DMS79 (cell line): ENCODE measurements at regions not wholly inside any gene's neighbourhood (a gene's known extent, or its start where the extent isn't known, plus 50 kb on each side); places are given as distances from the start of the nearest gene placed in this dataset.
A peak's percentile ranks its signal among the peaks of the same experiment; 100 is the strongest.

Source experiments
- DNase-seq: peaks from one replicate; lab custom pipeline; 2025; lab: John Stamatoyannopoulos, UW

GRCh38 chr4:153107246-153107645 lies 97.0 kb upstream of the TRIM2 start:
- DNase-seq, result no peak

GRCh38 chr4:153109296-153109849 lies 94.9 kb upstream of the TRIM2 start:
- no peak for DNase-seq

- DNase-seq, result no peak
Measured at GRCh38 chr4:153110739-153111138, 93.5 kb upstream of the TRIM2 start.

- no peak for DNase-seq
Measured at GRCh38 chr4:153111426-153112040, 92.7 kb upstream of the TRIM2 start.

GRCh38 chr4:153112041-153112441 lies 92.2 kb upstream of the TRIM2 start:
- no peak for DNase-seq

GRCh38 chr4:153113061-153113837 lies 91.0 kb upstream of the TRIM2 start:
- DNase-seq, result no peak

- no peak for DNase-seq
Measured at GRCh38 chr4:153113838-153114105, 90.5 kb upstream of the TRIM2 start.

GRCh38 chr4:153114771-153115321 lies 89.4 kb upstream of the TRIM2 start:
- no peak for DNase-seq

- DNase-seq, result no peak
Measured at GRCh38 chr4:153115322-153116290, 88.6 kb upstream of the TRIM2 start.

GRCh38 chr4:153116291-153116680 lies 88.0 kb upstream of the TRIM2 start:
- no peak for DNase-seq

- no peak for DNase-seq
Measured at GRCh38 chr4:153116801-153117200, 87.4 kb upstream of the TRIM2 start.

- no peak for DNase-seq
Measured at GRCh38 chr4:153117554-153117953, 86.7 kb upstream of the TRIM2 start.

- no peak for DNase-seq
Measured at GRCh38 chr4:153119626-153120025, 84.6 kb upstream of the TRIM2 start.

GRCh38 chr4:153120235-153120634 lies 84.0 kb upstream of the TRIM2 start:
- no peak for DNase-seq

- DNase-seq, result no peak
Measured at GRCh38 chr4:153122855-153123254, 81.4 kb upstream of the TRIM2 start.

GRCh38 chr4:153126137-153126536 lies 78.1 kb upstream of the TRIM2 start:
- no peak for DNase-seq

- peak; percentile 47 for DNase-seq
Measured at GRCh38 chr4:153127760-153128494, 76.3 kb upstream of the TRIM2 start.

- DNase-seq, result no peak
Measured at GRCh38 chr4:153131596-153131995, 72.6 kb upstream of the TRIM2 start.

- DNase-seq, result no peak
Measured at GRCh38 chr4:153137159-153137558, 67.1 kb upstream of the TRIM2 start.

- DNase-seq, result no peak
Measured at GRCh38 chr4:153137677-153138630, 66.3 kb upstream of the TRIM2 start.
